ENCODE measurements at regions not wholly inside any gene's neighbourhood (a gene's known extent, or its start where the extent isn't known, plus 50 kb on each side); places are given as distances from the start of the nearest gene placed in this dataset.

DNA sequence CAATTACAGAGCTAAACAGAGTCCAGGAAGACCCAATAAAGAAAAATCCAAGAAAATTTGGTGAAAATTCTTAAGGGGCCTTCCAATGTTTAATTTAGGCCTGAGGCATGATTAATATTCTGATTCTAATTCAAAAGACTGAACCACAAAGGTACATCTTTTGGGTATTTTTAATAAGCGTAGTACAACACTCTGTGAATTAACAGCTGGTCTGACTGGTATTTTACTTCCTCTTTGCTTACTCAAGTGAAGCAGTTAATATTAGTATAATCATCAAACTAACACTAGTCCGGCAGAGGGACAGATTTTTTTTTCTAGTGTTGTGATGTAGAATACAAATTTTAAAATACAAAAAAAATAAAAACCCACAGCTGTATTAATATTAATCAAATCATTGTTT, 652.9 kb downstream of the NR4A2 start:
- ChIA-PET POLR2A (no interaction called here), CTCF (no interaction called here)
- no peak overlapping the region for H3K9ac ChIP-seq (replicated peaks; ENCODE audit: extremely low read depth, insufficient read depth, low read length)
- no peak for TF ChIP-seq GATA2 (IDR thresholded peaks at IDR 0.05; ENCODE audit: insufficient read depth, insufficient read length, low read depth, low read length)
- TF ChIP-seq JUN (IDR thresholded peaks at IDR 0.05; ENCODE audit: borderline replicate concordance, insufficient read depth, insufficient read length, low read depth), result no peak
- H3K4me1 ChIP-seq (ENCODE audit: control insufficient read depth, extremely low read depth, insufficient read depth, low read length), result no peaks in the 10 kb centered on the region
- H3K27ac ChIP-seq (ENCODE audit: insufficient read depth, low read depth, low read length), result no peak overlapping the region
- intact Hi-C loops (cut with micrococcal nuclease) (no loop called here), dilution Hi-C loops (cut with MboI; ENCODE audit: extremely low pct_ligation_motif_present, low sequenced_read_pairs) (no loop called here)
- no peaks in the 10 kb centered on the region for H3K27me3 ChIP-seq (ENCODE audit: control insufficient read depth in 2 of 2, insufficient read depth in 2 of 2, low read length in 2 of 2)
- BruUV-seq (replicated peaks), result no TSS peak
- H3K9me1 ChIP-seq (replicated peaks; ENCODE audit: control insufficient read depth, extremely low read depth, insufficient read depth, low read length), result no peaks in the 10 kb centered on the region
- no peaks in the 10 kb centered on the region for H3K9me3 ChIP-seq (replicated peaks; ENCODE audit: control insufficient read depth, insufficient read depth, low read length)
- H2AFZ ChIP-seq (ENCODE audit: low read depth, low read length), result no peak overlapping the region
- H3K79me2 ChIP-seq (ENCODE audit: control insufficient read depth, insufficient read depth, low read length), result no peaks in the 10 kb centered on the region
- DNase-seq (ENCODE audit: low read depth, low spot score) (no peak), FAIRE-seq (no peak)
- H4K20me1 ChIP-seq (replicated peaks; ENCODE audit: control insufficient read depth, extremely low read depth, insufficient read depth, low read length), result no peaks in the 10 kb centered on the region
- H3K4me3 ChIP-seq (replicated peaks in 1 of 3; ENCODE audit: insufficient read depth in 1 of 3, low read depth in 1 of 3, low read length in 3 of 3), result no peak overlapping the region
- H3K36me3 ChIP-seq (ENCODE audit: control insufficient read depth in 2 of 2, extremely low read depth in 1 of 2, insufficient read depth in 2 of 2, low read length in 2 of 2), result no peaks in the 10 kb centered on the region
- no peak overlapping the region for H3K4me2 ChIP-seq (ENCODE audit: insufficient read depth, low read length)

DNA sequence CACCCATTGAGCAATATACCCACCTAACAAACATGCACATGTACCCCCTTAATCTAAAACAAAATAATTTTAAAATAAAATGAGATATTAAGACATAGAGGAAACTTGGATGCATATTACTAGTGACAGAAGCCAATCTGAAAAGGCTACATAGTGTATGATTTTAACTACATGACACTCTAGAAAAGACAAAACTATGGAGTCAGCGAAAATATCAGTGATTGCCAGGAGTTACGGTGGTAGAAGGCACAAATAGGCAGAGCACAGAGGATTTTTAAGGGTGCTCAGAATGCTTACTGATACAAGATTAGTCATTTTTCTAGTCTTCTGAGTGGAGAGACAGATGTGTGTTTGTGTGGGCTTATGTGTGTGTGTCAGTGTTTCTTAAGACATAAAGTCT, 656.6 kb downstream of the NR4A2 start:
- H3K36me3 ChIP-seq (ENCODE audit: control insufficient read depth in 2 of 2, extremely low read depth in 1 of 2, insufficient read depth in 2 of 2, low read length in 2 of 2), result no peaks in the 10 kb centered on the region
- H3K9me1 ChIP-seq (replicated peaks; ENCODE audit: control insufficient read depth, extremely low read depth, insufficient read depth, low read length), result no peaks in the 10 kb centered on the region
- BruUV-seq (replicated peaks), result no TSS peak
- H3K9me3 ChIP-seq (replicated peaks; ENCODE audit: control insufficient read depth, insufficient read depth, low read length), result no peaks in the 10 kb centered on the region
- H3K79me2 ChIP-seq (ENCODE audit: control insufficient read depth, insufficient read depth, low read length), result no peaks in the 10 kb centered on the region
- no peaks in the 10 kb centered on the region for H4K20me1 ChIP-seq (replicated peaks; ENCODE audit: control insufficient read depth, extremely low read depth, insufficient read depth, low read length)
- no peak overlapping the region for H3K27ac ChIP-seq (ENCODE audit: insufficient read depth, low read depth, low read length)
- no peak overlapping the region for H2AFZ ChIP-seq (ENCODE audit: low read depth, low read length)
- no peaks in the 10 kb centered on the region for H3K4me1 ChIP-seq (ENCODE audit: control insufficient read depth, extremely low read depth, insufficient read depth, low read length)
- dilution Hi-C loops (cut with MboI; ENCODE audit: extremely low pct_ligation_motif_present, low sequenced_read_pairs), result no loop called here
- ChIA-PET CTCF (no interaction called here), POLR2A (no interaction called here)
- no peak overlapping the region for H3K9ac ChIP-seq (replicated peaks; ENCODE audit: extremely low read depth, insufficient read depth, low read length)
- intact Hi-C loops (cut with micrococcal nuclease), result no loop called here
- TF ChIP-seq MYC (IDR thresholded peaks at IDR 0.05; ENCODE audit: low read depth, low read length), result no peak
- TF ChIP-seq POLR2A (IDR thresholded peaks at IDR 0.05; ENCODE audit: low read depth, low read length), result no peak
- TF ChIP-seq EZH2 (IDR thresholded peaks at IDR 0.05; ENCODE audit: borderline replicate concordance, low read depth, low read length, severe bottlenecking), result no peak
- TF ChIP-seq POLR2AphosphoS5 (IDR thresholded peaks at IDR 0.05; ENCODE audit: insufficient read depth, low read depth, low read length), result no peak
- no peak for TF ChIP-seq JUN (IDR thresholded peaks at IDR 0.05; ENCODE audit: borderline replicate concordance, insufficient read depth, insufficient read length, low read depth)
- no peak for TF ChIP-seq FOS (IDR thresholded peaks at IDR 0.05; ENCODE audit: borderline replicate concordance, insufficient read depth, low read length)
- TF ChIP-seq, protein P1, sequence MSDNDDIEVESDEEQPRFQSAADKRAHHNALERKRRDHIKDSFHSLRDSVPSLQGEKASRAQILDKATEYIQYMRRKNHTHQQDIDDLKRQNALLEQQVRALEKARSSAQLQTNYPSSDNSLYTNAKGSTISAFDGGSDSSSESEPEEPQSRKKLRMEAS (IDR thresholded peaks at IDR 0.05; ENCODE audit: insufficient read depth, insufficient read length), result no peak
- TF ChIP-seq GATA2 (IDR thresholded peaks at IDR 0.05; ENCODE audit: insufficient read depth, insufficient read length, low read depth, low read length), result no peak
- TF ChIP-seq, protein P2, sequence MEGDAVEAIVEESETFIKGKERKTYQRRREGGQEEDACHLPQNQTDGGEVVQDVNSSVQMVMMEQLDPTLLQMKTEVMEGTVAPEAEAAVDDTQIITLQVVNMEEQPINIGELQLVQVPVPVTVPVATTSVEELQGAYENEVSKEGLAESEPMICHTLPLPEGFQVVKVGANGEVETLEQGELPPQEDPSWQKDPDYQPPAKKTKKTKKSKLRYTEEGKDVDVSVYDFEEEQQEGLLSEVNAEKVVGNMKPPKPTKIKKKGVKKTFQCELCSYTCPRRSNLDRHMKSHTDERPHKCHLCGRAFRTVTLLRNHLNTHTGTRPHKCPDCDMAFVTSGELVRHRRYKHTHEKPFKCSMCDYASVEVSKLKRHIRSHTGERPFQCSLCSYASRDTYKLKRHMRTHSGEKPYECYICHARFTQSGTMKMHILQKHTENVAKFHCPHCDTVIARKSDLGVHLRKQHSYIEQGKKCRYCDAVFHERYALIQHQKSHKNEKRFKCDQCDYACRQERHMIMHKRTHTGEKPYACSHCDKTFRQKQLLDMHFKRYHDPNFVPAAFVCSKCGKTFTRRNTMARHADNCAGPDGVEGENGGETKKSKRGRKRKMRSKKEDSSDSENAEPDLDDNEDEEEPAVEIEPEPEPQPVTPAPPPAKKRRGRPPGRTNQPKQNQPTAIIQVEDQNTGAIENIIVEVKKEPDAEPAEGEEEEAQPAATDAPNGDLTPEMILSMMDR (IDR thresholded peaks at IDR 0.05; ENCODE audit: extremely low read depth in 1 of 2, insufficient read depth in 1 of 2, low read depth in 1 of 2, low read length in 2 of 2), result no peak
- no peak overlapping the region for H3K4me2 ChIP-seq (ENCODE audit: insufficient read depth, low read length)
- H3K27me3 ChIP-seq (ENCODE audit: control insufficient read depth in 2 of 2, insufficient read depth in 2 of 2, low read length in 2 of 2), result no peaks in the 10 kb centered on the region
- no peak for FAIRE-seq
- no peak for DNase-seq (ENCODE audit: low read depth, low spot score)
- no peak overlapping the region for H3K4me3 ChIP-seq (replicated peaks in 1 of 3; ENCODE audit: insufficient read depth in 1 of 3, low read depth in 1 of 3, low read length in 3 of 3)
